Endothelial cell of umbilical vein (primary cell): ENCODE measurements at regions not wholly inside any gene's neighbourhood (a gene's known extent, or its start where the extent isn't known, plus 50 kb on each side); places are given as distances from the start of the nearest gene placed in this dataset.

ENCODE experiments used
- BruUV-seq: library from RNA; stranded (reverse); fragments of 400-500 nt; replicated peaks from 2 replicates; lab custom pipeline; 2021; lab: Mats Ljungman, UMichigan
- CTCF ChIA-PET: fragments of 300-600, 350-600 bp; sonication (Branson Sonifier 250); formaldehyde crosslinking; loops from one replicate; lab custom pipeline; 2021; ENCODE audit warnings: antibody characterized with exemption, inconsistent platforms; lab: Charles Lee
- POLR2A ChIA-PET: fragments of 300-600, 350-600 bp; sonication (Branson Sonifier 250); formaldehyde crosslinking; loops from one replicate; lab custom pipeline; 2021; ENCODE audit warnings: antibody characterized with exemption, inconsistent platforms; lab: Charles Lee
- DNase-seq: peaks from one replicate; pipeline ENCODE4 v3.0.0-alpha.2; 2011; ENCODE audit warnings: low read depth, low spot score
- FAIRE-seq: peaks from 2 replicates; lab custom pipeline; 2011; peaks lifted over from hg19 to GRCh38; lab: Jason Lieb, UNC
- H2AFZ ChIP-seq: 2 replicates; pipeline ENCODE4 v1.6.0; 2012; ENCODE audit warnings: low read depth, low read length, control low read depth, inconsistent platforms
- H3K27ac ChIP-seq: 2 replicates; pipeline ENCODE4 v1.5.1; 2011; ENCODE audit warnings: low read depth, mild to moderate bottlenecking, control low read depth, low read length, moderate library complexity; ENCODE audit not compliant: insufficient read depth
- H3K27me3 ChIP-seq, 2 experiments: 2 replicates each; pipeline versions ENCODE4 v1.6.0 to v1.6.1; 2011; ENCODE audit warnings: low read length in 2 of 2, mixed read lengths in 1 of 2; ENCODE audit not compliant: control insufficient read depth in 2 of 2, insufficient read depth in 2 of 2
- H3K36me3 ChIP-seq, 2 experiments: 2 replicates in 1 of 2; 3 replicates in 1 of 2; pipeline ENCODE4 v1.5.1; 2011; ENCODE audit warnings: low read length in 2 of 2, mild to moderate bottlenecking in 1 of 2, moderate library complexity in 1 of 2; ENCODE audit not compliant: control insufficient read depth in 2 of 2, insufficient read depth in 2 of 2; ENCODE audit errors: extremely low read depth in 1 of 2
- H3K4me1 ChIP-seq: 3 replicates; pipeline ENCODE4 v1.5.1; 2011; ENCODE audit warnings: mild to moderate bottlenecking, low read length; ENCODE audit not compliant: control insufficient read depth, insufficient read depth; ENCODE audit errors: extremely low read depth
- H3K4me2 ChIP-seq: 2 replicates; pipeline ENCODE4 v1.6.1; 2011; ENCODE audit warnings: low read length, control low read depth, mixed read lengths; ENCODE audit not compliant: insufficient read depth
- H3K4me3 ChIP-seq, 3 experiments: fragments of 200-600 bp in 1 of 3; sonication (generic), shearing (Covaris generic) in 1 of 3; replicated peaks in 1 of 3; 2 replicates each; pipeline ENCODE4 v1.5.1; 2011 to 2016; ENCODE audit warnings: control low read depth in 3 of 3, low read length in 3 of 3, mild to moderate bottlenecking in 2 of 3, inconsistent platforms in 1 of 3, low read depth in 1 of 3, moderate library complexity in 1 of 3; ENCODE audit not compliant: insufficient read depth in 1 of 3
- H3K79me2 ChIP-seq: 2 replicates; pipeline ENCODE4 v1.6.0; 2012; ENCODE audit warnings: low read length, inconsistent platforms; ENCODE audit not compliant: control insufficient read depth, insufficient read depth
- H3K9ac ChIP-seq: replicated peaks from 2 replicates; pipeline ENCODE3; 2011; ENCODE audit warnings: low read length, control low read depth; ENCODE audit not compliant: insufficient read depth; ENCODE audit errors: extremely low read depth
- H3K9me1 ChIP-seq: replicated peaks from 3 replicates; pipeline ENCODE4 v1.6.0; 2011; ENCODE audit warnings: mild to moderate bottlenecking, low read length; ENCODE audit not compliant: control insufficient read depth, insufficient read depth; ENCODE audit errors: extremely low read depth
- H3K9me3 ChIP-seq: replicated peaks from 2 replicates; pipeline ENCODE4 v1.5.1; 2012; ENCODE audit warnings: low read length, inconsistent platforms; ENCODE audit not compliant: control insufficient read depth, insufficient read depth
- H4K20me1 ChIP-seq: replicated peaks from 2 replicates; pipeline ENCODE3; 2011; ENCODE audit warnings: mild to moderate bottlenecking, low read length; ENCODE audit not compliant: control insufficient read depth, insufficient read depth; ENCODE audit errors: extremely low read depth
- CTCF ChIP-seq, 2 donors: IDR thresholded peaks; 1 replicate in 1 of 2; 2 replicates in 1 of 2; pipeline ENCODE4 v1.5.1; 2011; ENCODE audit warnings: low read length in 2 of 2, mild to moderate bottlenecking in 2 of 2, moderate library complexity in 2 of 2, control low read depth in 1 of 2, inconsistent platforms in 1 of 2, low read depth in 1 of 2; ENCODE audit not compliant: insufficient read depth in 1 of 2; ENCODE audit errors: extremely low read depth in 1 of 2
- GATA2 ChIP-seq: IDR thresholded peaks from 2 replicates; pipeline ENCODE4 v1.7.0; 2011; ENCODE audit warnings: low read depth, mild to moderate bottlenecking, moderate library complexity, mixed read lengths, low read length; ENCODE audit not compliant: insufficient read length, insufficient read depth
- JUN ChIP-seq: IDR thresholded peaks from 2 replicates; pipeline ENCODE4 v1.6.1; 2011; ENCODE audit warnings: borderline replicate concordance, low read depth; ENCODE audit not compliant: insufficient read length, insufficient read depth
- MYC ChIP-seq: IDR thresholded peaks from one replicate; pipeline ENCODE4 v1.6.1; 2011; ENCODE audit warnings: mild to moderate bottlenecking, low read depth, low read length
- POLR2A ChIP-seq: IDR thresholded peaks from 2 replicates; pipeline ENCODE4 v1.6.1; 2012; ENCODE audit warnings: low read depth, mild to moderate bottlenecking, control low read depth, low read length
- POLR2AphosphoS5 ChIP-seq: IDR thresholded peaks from 2 replicates; pipeline ENCODE4 v1.6.1; 2012; ENCODE audit warnings: low read depth, mild to moderate bottlenecking, control low read depth, low read length, moderate library complexity; ENCODE audit not compliant: insufficient read depth
- dilution Hi-C: fragments of 300-500 bp; cut with MboI; formaldehyde crosslinking; loops from one replicate; pipeline ENCODE4 v1.15.0; 2019; ENCODE audit warnings: low sequenced_read_pairs; ENCODE audit not compliant: extremely low pct_ligation_motif_present
- intact Hi-C: fragments of 100-400 bp; cut with micrococcal nuclease; formaldehyde crosslinking; loops from one replicate; pipeline ENCODE4 v1.10.0; 2022

- Histone ChIP-seq H3K9ac (no peak overlapping the region), H3K4me2 (no peak overlapping the region), H3K9me1 (no peaks in the 10 kb centered on the region), H2AFZ (no peak overlapping the region), H3K27me3 (peaks cover 0 to 3% of the 10 kb centered on the region in 2 experiments), H4K20me1 (no peaks in the 10 kb centered on the region), H3K4me1 (no peaks in the 10 kb centered on the region), H3K4me3 (no peak overlapping the region), H3K9me3 (no peaks in the 10 kb centered on the region), H3K36me3 (no peaks in the 10 kb centered on the region), H3K79me2 (no peaks in the 10 kb centered on the region), H3K27ac (no peak overlapping the region)
- no TSS peak for BruUV-seq
- DNase-seq (no peak), FAIRE-seq (no peak)
- ChIA-PET CTCF (interaction anchor here (1.5 kb wide), 1 partner anchor 20 kb away, joined by 5 read pairs; no protein-coding TSS in a partner anchor), POLR2A (no interaction called here)
- dilution Hi-C loops: no loop called here
- intact Hi-C loops: no loop called here
- no peak for TF ChIP-seq POLR2AphosphoS5
- TF ChIP-seq POLR2A: no peak
- no peak for TF ChIP-seq MYC
These were observed 87.0 kb upstream of the BLTP1 start for GRCh38 chr4:122065149-122065548.

- H2AFZ ChIP-seq: no peak overlapping the region
- ChIA-PET POLR2A (no interaction called here), CTCF (interaction anchor here (0.7 kb wide), 2 partner anchors 8 to 9 kb away, joined by 3 read pairs; no protein-coding TSS in a partner anchor)
- no peak for FAIRE-seq
- dilution Hi-C loops: no loop called here
- H3K36me3 ChIP-seq: no peaks in the 10 kb centered on the region
- no TSS peak for BruUV-seq
- H3K27ac ChIP-seq: no peak overlapping the region
- H3K9me1 ChIP-seq: no peaks in the 10 kb centered on the region
- no peaks in the 10 kb centered on the region for H3K4me1 ChIP-seq
- intact Hi-C loops: no loop called here
- H3K4me3 ChIP-seq: no peak overlapping the region
- H3K79me2 ChIP-seq: no peaks in the 10 kb centered on the region
- no peaks in the 10 kb centered on the region for H4K20me1 ChIP-seq
- no peak overlapping the region for H3K4me2 ChIP-seq
- H3K9ac ChIP-seq: no peak overlapping the region
- TF ChIP-seq GATA2 (no peak), POLR2AphosphoS5 (no peak), MYC (no peak), CTCF (IDR thresholded peaks at IDR 0.05; ENCODE audit: extremely low read depth in 1 of 2, insufficient read depth in 1 of 2, low read depth in 1 of 2, low read length in 2 of 2) (no peak), JUN (no peak)
- no peaks in the 10 kb centered on the region for H3K9me3 ChIP-seq
- DNase-seq: no peak
- H3K27me3 ChIP-seq: peaks cover 2 to 3% of the 10 kb centered on the region in 2 experiments
These were observed 98.9 kb upstream of the BLTP1 start for GRCh38 chr4:122053186-122053585.
